ENCODE measurements at regions not wholly inside any gene's neighbourhood (a gene's known extent, or its start where the extent isn't known, plus 50 kb on each side); places are given as distances from the start of the nearest gene placed in this dataset.
"Not testable (repeated sequence)": the region's sequence is repeated elsewhere in the genome, so short reads cannot be mapped to it uniquely, and the experiment has no call there.

GRCh38 chr13:53382008-53382407 lies 353.4 kb downstream of the OLFM4 start:
- no peak for DNase-seq (ENCODE audit: low read depth in 2 of 2)

- no peak for DNase-seq (ENCODE audit: low read depth in 2 of 2)
Measured at GRCh38 chr13:53398051-53398450, 369.4 kb downstream of the OLFM4 start.

- DNase-seq (ENCODE audit: low read depth in 2 of 2): no peak
Measured at GRCh38 chr13:53405616-53406015, 377.0 kb downstream of the OLFM4 start.

GRCh38 chr13:53408306-53408705 lies 379.7 kb downstream of the OLFM4 start:
- DNase-seq (ENCODE audit: low read depth in 2 of 2): no peak

GRCh38 chr13:53408847-53409568 lies 380.4 kb downstream of the OLFM4 start:
- no peak for DNase-seq (ENCODE audit: low read depth in 2 of 2)

- no peak for DNase-seq (ENCODE audit: low read depth in 2 of 2)
Measured at GRCh38 chr13:53411463-53411862, 382.9 kb downstream of the OLFM4 start.

GRCh38 chr13:53415135-53415534 lies 386.5 kb downstream of the OLFM4 start:
- DNase-seq (ENCODE audit: low read depth in 2 of 2): no peak

GRCh38 chr13:53417601-53418000 lies 389.0 kb downstream of the OLFM4 start:
- DNase-seq (ENCODE audit: low read depth in 2 of 2): no peak

GRCh38 chr13:53422415-53422814 lies 393.8 kb downstream of the OLFM4 start:
- DNase-seq (ENCODE audit: low read depth in 2 of 2): no peak

- DNase-seq (ENCODE audit: low read depth in 2 of 2): no peak
Measured at GRCh38 chr13:53436396-53436795, 407.8 kb downstream of the OLFM4 start.

- no peak for DNase-seq (ENCODE audit: low read depth in 2 of 2)
Measured at GRCh38 chr13:53439439-53440225, 411.0 kb downstream of the OLFM4 start.

- DNase-seq (ENCODE audit: low read depth in 2 of 2): no peak
Measured at GRCh38 chr13:53442979-53443378, 414.4 kb downstream of the OLFM4 start.

GRCh38 chr13:53445686-53446085 lies 417.1 kb downstream of the OLFM4 start:
- DNase-seq (ENCODE audit: low read depth in 2 of 2): no peak

GRCh38 chr13:53447456-53447855 lies 418.8 kb downstream of the OLFM4 start:
- DNase-seq (ENCODE audit: low read depth in 2 of 2): no peak

GRCh38 chr13:53447863-53448262 lies 419.2 kb downstream of the OLFM4 start:
- DNase-seq (ENCODE audit: low read depth in 2 of 2): no peak

- DNase-seq (ENCODE audit: low read depth in 2 of 2): not testable (repeated sequence)
Measured at GRCh38 chr13:53452263-53452808, 423.7 kb downstream of the OLFM4 start.

GRCh38 chr13:53460796-53461195 lies 432.2 kb downstream of the OLFM4 start:
- no peak for DNase-seq (ENCODE audit: low read depth in 2 of 2)

- no peak for DNase-seq (ENCODE audit: low read depth in 2 of 2)
Measured at GRCh38 chr13:53463106-53463505, 434.5 kb downstream of the OLFM4 start.

GRCh38 chr13:53466576-53466975 lies 438.0 kb downstream of the OLFM4 start:
- no peak for DNase-seq (ENCODE audit: low read depth in 2 of 2)

- no peak for DNase-seq (ENCODE audit: low read depth in 2 of 2)
Measured at GRCh38 chr13:53473397-53473796, 444.8 kb downstream of the OLFM4 start.

GRCh38 chr13:53474878-53475277 lies 446.3 kb downstream of the OLFM4 start:
- no peak for DNase-seq (ENCODE audit: low read depth in 2 of 2)

- DNase-seq (ENCODE audit: low read depth in 2 of 2): no peak
Measured at GRCh38 chr13:53490752-53491151, 462.1 kb downstream of the OLFM4 start.

- DNase-seq (ENCODE audit: low read depth in 2 of 2): no peak
Measured at GRCh38 chr13:53494406-53494805, 465.8 kb downstream of the OLFM4 start.
